Ovary (tissue), 3 donors: ENCODE measurements at regions not wholly inside any gene's neighbourhood (a gene's known extent, or its start where the extent isn't known, plus 50 kb on each side); places are given as distances from the start of the nearest gene placed in this dataset.

Experiments
- POLR2A ChIP-seq: fragments of 450-650 bp; IDR thresholded peaks from one replicate; pipeline ENCODE4 v1.6.1; 2017; ENCODE audit warnings: antibody characterized with exemption, mild to moderate bottlenecking, moderate library complexity
- TF ChIP-seq, protein P1 (sequence below), 3 donors: fragments of 450-650 bp in 2 of 3; fragments of 200-600 bp in 1 of 3; IDR thresholded peaks; one replicate each; pipeline versions ENCODE4 v1.5.1 to v1.8.0; 2016 to 2022; ENCODE audit warnings: antibody characterized with exemption in 3 of 3, mild to moderate bottlenecking in 1 of 3
- donor health status: DM: no; HTN: no; CAD: no.

- TF ChIP-seq, protein P1, sequence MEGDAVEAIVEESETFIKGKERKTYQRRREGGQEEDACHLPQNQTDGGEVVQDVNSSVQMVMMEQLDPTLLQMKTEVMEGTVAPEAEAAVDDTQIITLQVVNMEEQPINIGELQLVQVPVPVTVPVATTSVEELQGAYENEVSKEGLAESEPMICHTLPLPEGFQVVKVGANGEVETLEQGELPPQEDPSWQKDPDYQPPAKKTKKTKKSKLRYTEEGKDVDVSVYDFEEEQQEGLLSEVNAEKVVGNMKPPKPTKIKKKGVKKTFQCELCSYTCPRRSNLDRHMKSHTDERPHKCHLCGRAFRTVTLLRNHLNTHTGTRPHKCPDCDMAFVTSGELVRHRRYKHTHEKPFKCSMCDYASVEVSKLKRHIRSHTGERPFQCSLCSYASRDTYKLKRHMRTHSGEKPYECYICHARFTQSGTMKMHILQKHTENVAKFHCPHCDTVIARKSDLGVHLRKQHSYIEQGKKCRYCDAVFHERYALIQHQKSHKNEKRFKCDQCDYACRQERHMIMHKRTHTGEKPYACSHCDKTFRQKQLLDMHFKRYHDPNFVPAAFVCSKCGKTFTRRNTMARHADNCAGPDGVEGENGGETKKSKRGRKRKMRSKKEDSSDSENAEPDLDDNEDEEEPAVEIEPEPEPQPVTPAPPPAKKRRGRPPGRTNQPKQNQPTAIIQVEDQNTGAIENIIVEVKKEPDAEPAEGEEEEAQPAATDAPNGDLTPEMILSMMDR (IDR thresholded peaks at IDR 0.05) = no peak
- TF ChIP-seq POLR2A = no peak
Measured at GRCh38 chr20:58116505-58116904, 111.9 kb downstream of the ANKRD60 start.
